Brain microvascular endothelial cell (primary cell): ENCODE measurements at regions not wholly inside any gene's neighbourhood (a gene's known extent, or its start where the extent isn't known, plus 50 kb on each side); places are given as distances from the start of the nearest gene placed in this dataset.

Source experiments
- DNase-seq: peaks from one replicate; pipeline ENCODE4 v3.0.0-alpha.2; 2020
- H3K27ac ChIP-seq: fragments of 250-450 bp; sonication (Bioruptor Pico); 2 replicates; pipeline ENCODE4 v1.5.1; 2020; ENCODE audit warnings: mild to moderate bottlenecking, moderate library complexity
- H3K27me3 ChIP-seq: fragments of 250-450 bp; sonication (Bioruptor Pico); replicated peaks from 2 replicates; pipeline ENCODE4 v1.5.1; 2020; ENCODE audit warnings: mild to moderate bottlenecking
- H3K36me3 ChIP-seq: fragments of 250-450 bp; sonication (Bioruptor Pico); replicated peaks from 2 replicates; pipeline ENCODE4 v1.5.1; 2020; ENCODE audit warnings: mild to moderate bottlenecking
- H3K4me3 ChIP-seq: 2 replicates; pipeline ENCODE4 v1.5.1; 2011; ENCODE audit warnings: low read depth, mild to moderate bottlenecking, control low read depth, low read length, moderate library complexity
- in situ Hi-C: cut with HindIII; loops from 2 replicates; pipeline ENCODE4 v1.10.0; 2017; ENCODE audit warnings: low sequenced_read_pairs, low pct_ligation_motif_present
- TF ChIP-seq, protein P1 (sequence below): IDR thresholded peaks from 2 replicates; pipeline ENCODE4 v1.5.1; 2011; ENCODE audit warnings: low read depth, mild to moderate bottlenecking, moderate library complexity, low read length, control low read depth, inconsistent platforms; ENCODE audit errors: missing control alignments

DNA sequence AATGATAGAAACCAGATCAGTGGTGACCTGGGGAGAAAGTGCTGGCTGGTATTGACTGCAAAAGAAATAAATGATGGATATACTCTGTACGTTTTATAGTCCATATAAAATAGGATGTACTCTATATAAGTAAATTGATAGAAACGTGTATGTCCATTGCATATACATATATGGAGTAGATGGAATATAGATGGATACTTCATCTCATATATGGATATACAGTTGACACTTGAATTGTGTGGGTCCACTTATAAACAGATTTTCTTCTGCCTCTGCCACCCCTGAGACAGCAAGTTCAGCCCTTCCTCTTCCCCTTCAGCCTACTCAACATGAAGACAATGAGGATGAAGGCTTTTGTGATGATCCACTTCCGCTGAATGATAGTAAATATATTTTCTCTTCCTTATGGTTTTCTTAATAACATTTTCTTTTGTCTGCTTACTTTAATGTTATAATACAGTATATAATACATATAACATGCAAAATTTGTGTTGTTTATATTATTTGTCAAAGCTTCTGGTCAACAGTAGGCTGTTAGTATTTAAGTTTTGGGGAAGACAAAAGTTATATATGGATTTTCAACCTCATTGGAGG is 76.1 kb upstream of the MYCN start:
- Histone ChIP-seq H3K27ac (no peak overlapping the region), H3K27me3 (no peaks in the 10 kb centered on the region), H3K36me3 (no peaks in the 10 kb centered on the region), H3K4me3 (no peak overlapping the region)
- TF ChIP-seq, protein P1, sequence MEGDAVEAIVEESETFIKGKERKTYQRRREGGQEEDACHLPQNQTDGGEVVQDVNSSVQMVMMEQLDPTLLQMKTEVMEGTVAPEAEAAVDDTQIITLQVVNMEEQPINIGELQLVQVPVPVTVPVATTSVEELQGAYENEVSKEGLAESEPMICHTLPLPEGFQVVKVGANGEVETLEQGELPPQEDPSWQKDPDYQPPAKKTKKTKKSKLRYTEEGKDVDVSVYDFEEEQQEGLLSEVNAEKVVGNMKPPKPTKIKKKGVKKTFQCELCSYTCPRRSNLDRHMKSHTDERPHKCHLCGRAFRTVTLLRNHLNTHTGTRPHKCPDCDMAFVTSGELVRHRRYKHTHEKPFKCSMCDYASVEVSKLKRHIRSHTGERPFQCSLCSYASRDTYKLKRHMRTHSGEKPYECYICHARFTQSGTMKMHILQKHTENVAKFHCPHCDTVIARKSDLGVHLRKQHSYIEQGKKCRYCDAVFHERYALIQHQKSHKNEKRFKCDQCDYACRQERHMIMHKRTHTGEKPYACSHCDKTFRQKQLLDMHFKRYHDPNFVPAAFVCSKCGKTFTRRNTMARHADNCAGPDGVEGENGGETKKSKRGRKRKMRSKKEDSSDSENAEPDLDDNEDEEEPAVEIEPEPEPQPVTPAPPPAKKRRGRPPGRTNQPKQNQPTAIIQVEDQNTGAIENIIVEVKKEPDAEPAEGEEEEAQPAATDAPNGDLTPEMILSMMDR = no peak
- in situ Hi-C loops = no loop called here
- DNase-seq = no peak

DNA sequence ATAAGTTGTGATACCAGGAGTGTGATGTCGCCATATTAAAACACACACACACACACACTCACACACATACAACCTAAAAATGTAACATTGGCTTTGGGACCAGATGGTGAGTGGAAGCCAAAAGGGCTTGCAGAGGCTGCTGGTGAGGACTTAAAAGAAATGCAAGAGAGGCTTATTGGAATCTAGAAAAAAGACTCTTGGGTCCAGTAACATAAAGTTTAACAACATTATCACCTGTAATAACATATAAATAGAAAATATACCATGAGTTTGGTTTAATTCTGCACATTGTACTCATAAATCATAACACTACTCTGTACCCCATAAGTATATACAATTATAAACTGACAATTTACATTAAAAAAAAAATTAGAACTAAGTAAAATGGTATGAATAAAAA is 74.4 kb upstream of the MYCN start:
- Histone ChIP-seq H3K36me3 (no peaks in the 10 kb centered on the region), H3K27me3 (no peaks in the 10 kb centered on the region), H3K27ac (no peak overlapping the region), H3K4me3 (no peak overlapping the region)
- TF ChIP-seq, protein P1 = no peak
- no peak for DNase-seq
- in situ Hi-C loops = no loop called here

DNA sequence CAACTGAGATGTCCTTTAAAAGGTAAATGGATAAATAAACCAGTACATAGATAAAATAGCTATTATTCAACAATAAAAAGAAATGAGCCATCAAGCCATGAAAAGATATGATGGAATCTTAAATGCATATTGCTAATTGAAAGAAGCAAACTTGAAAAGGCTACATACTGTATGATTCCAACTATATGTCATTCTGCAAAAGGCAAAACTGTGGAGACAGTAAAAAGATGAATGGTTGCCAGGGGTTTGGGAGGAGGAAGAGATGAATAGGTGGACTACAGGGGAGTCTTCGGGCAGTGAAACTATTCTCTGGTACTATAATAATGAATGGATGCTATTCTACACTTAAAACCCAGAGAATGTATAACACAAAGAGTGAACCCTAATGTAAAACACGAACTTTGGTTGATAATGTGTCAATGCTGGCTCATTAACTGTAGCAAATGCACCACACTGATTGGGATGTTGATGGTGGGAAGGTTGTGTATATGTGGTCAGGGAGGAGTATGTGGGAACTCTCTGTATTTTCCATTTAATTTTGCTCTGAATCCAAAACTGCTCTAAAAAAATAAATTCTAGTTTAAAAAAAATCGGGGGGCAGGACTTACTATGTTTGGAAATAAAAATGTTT is 73.7 kb upstream of the MYCN start:
- H3K36me3 ChIP-seq = no peaks in the 10 kb centered on the region
- no peaks in the 10 kb centered on the region for H3K27me3 ChIP-seq
- H3K27ac ChIP-seq = no peak overlapping the region
- no peak overlapping the region for H3K4me3 ChIP-seq
- DNase-seq = no peak
- in situ Hi-C loops = no loop called here
- TF ChIP-seq, protein P1 = no peak

DNA sequence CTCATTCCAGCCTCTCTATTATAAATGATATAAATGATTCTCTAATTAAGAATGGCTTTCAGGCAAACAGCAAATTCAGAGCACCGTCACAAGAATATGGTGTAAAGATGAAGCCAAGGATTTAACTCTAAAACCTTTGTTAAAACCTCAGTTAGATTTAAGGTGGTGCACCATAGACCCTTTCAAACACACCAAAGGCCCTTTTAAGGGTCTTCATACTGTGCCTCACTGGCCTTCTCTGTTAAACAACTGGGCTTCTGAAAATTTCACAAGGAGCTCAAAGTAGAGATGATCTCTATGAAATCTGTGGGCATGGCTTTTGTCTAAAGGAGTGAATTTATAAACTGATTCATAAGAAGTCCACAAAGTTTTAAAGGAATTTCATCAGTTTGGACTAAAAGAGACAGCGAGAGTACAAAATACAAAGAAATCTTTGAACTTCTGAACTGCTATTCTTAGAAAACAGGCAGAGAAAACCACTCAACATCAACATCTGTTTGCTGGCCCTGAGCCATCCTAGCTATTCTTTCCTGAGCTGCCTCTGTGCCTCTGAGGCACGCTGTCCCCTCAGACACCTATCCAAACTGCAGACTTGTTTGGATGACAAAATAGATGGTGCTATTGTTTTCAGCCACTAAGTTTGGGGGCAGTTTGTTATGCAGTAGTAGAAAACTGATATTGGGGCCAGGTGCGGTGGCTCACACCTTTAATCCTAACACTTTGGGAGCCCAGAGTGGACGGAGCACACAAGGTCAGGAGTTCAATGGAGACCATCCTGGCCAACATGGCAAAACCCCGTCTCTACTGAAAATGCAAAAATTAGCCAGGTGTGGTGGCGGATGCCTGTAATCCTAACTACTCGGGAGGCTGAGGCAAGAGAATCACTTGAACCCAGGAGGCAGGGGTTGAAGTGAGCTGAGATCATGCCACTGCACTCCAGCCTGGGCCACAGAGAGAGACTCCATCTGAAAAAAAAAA is 72.9 kb upstream of the MYCN start:
- no peak overlapping the region for H3K4me3 ChIP-seq
- no peaks in the 10 kb centered on the region for H3K27me3 ChIP-seq
- TF ChIP-seq, protein P1 = no peak
- H3K27ac ChIP-seq = no peak overlapping the region
- DNase-seq = no peak
- no peaks in the 10 kb centered on the region for H3K36me3 ChIP-seq
- in situ Hi-C loops = no loop called here

DNA sequence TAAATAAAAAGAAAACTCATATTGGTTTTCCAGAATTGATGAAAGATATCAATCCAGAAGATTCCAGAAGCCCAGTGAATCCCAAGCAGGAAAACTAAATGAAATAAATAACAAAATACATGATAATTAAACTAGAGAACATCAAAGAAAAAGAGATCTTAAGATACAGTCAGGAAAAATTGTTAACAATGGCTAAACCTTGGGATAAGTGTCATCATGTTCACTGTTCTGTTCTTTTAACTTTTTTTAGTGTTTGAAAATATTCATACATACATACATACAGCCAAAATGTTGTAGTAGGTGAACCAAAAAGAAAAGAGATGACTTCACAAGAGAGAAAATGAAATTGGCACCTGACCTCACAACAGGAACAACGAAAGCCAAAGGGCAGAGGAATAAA is 72.2 kb upstream of the MYCN start:
- no peak overlapping the region for H3K27ac ChIP-seq
- TF ChIP-seq, protein P1 = no peak
- in situ Hi-C loops = no loop called here
- no peak overlapping the region for H3K4me3 ChIP-seq
- H3K36me3 ChIP-seq = no peaks in the 10 kb centered on the region
- no peak for DNase-seq
- H3K27me3 ChIP-seq = no peaks in the 10 kb centered on the region
